ENCODE measurements at regions not wholly inside any gene's neighbourhood (a gene's known extent, or its start where the extent isn't known, plus 50 kb on each side); places are given as distances from the start of the nearest gene placed in this dataset.
"Not testable (repeated sequence)": the region's sequence is repeated elsewhere in the genome, so short reads cannot be mapped to it uniquely, and the experiment has no call there.

- DNase-seq = no peak
Measured at GRCh38 chr11:91100427-91100826, 877.6 kb upstream of the CHORDC1 start.

DNA sequence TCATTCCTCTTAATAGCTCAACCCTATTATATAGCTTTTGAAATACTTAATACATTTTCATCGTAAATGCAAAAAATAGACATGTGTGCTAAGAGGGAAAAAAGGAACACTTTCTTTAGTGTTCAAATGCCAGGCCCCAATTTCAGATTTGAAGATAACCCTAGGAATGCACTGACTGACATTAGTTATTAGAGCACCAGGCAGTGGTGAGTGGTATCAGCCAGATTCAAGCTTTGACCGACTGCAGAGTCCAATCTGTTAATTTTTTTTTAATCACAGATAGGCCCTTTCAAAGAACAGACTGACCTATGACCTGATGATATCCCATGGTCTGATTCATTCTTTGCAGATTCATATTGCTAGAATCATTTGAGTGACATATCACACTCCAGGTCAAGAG is 874.2 kb upstream of the CHORDC1 start:
- DNase-seq = no peak

- DNase-seq = no peak
Measured at GRCh38 chr11:91093141-91093540, 870.3 kb upstream of the CHORDC1 start.

DNA sequence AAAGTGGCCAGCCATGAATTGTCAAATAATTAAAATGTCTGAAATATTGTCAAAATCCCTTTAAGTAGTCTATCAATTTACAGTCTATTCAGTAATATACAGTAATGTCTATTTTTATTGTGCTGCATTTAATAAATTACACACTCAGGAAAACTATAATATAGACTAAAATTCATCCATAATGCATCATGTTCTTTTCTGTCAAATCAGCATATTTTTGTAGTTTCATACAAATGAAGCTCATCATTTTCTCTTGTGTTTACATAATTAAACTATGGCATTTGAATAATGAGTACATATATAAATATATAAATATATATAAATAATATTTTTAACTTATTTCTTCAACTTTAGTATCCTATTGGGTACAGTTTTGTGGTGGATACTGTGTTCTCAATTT is 868.7 kb upstream of the CHORDC1 start:
- DNase-seq = no peak

DNA sequence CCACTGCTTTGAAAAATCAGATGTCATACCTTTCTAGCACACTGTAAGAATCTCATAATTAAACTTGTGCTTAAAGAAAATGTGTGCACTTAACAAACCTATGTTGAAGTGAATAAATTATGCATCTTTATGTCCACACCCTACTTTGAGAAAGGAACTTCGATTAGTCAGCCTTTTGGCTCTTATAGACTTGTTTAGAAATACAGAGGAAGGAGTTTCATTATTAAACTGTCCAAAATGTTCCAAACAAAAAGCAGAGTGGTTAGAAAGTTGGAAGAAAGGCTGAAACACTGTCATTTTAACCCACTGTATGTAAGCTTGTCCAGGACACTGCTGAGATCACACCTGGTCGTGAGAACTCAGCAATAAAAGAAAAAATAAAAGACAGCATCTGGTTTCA is 863.2 kb upstream of the CHORDC1 start:
- no peak for DNase-seq

DNA sequence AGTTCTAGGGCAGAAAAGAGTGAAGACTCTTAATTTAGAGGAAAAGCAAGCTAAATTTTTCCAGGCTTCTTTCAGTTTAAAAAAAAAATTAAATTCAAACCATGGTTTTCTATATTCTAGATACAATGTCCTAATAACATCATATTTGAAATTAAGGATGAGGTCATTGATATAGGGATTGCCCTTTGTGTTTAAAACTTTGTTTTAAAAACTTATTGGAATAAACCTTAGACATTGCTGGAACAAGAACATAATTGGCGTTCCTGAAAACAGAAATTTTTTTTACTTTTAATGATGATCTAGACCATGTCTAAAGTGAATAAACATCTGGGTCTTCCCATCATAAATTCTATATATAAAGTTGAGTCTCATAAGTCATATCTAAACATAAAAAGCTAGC is 859.4 kb upstream of the CHORDC1 start:
- no peak for DNase-seq

- peak in 2 of 3 donors; percentile 20 for DNase-seq
Measured at GRCh38 chr11:91081440-91082043, 858.7 kb upstream of the CHORDC1 start.

- DNase-seq = peak in 2 of 3 donors; percentile 29 to 41
Measured at GRCh38 chr11:91078221-91078620, 855.4 kb upstream of the CHORDC1 start.

GRCh38 chr11:91075032-91075695 is 852.3 kb upstream of the CHORDC1 start:
- no peak for DNase-seq

DNA sequence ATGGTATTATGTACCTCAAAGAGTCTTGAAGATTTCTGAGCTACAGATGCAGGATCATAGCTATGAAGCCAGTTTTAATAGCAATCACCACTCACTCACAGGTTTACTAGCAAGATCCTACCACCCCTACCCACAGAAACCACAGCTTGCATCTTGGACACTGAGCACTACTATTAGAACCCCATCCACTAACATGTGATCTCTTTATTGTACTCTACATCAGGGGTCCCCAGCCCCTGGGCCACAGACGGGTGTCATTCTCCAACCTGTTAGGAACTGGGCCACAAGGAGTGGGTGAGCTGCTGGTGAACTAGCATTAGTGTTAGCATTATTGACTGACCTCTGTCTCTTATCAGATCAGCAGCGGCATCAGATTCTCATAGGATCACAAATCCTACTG is 844.8 kb upstream of the CHORDC1 start:
- no peak for DNase-seq

GRCh38 chr11:91066456-91067047 is 843.7 kb upstream of the CHORDC1 start:
- no peak for DNase-seq

GRCh38 chr11:91063399-91063798 is 840.5 kb upstream of the CHORDC1 start:
- not testable (repeated sequence) for DNase-seq

- DNase-seq = no peak
Measured at GRCh38 chr11:91047882-91048281, 825.0 kb upstream of the CHORDC1 start.

DNA sequence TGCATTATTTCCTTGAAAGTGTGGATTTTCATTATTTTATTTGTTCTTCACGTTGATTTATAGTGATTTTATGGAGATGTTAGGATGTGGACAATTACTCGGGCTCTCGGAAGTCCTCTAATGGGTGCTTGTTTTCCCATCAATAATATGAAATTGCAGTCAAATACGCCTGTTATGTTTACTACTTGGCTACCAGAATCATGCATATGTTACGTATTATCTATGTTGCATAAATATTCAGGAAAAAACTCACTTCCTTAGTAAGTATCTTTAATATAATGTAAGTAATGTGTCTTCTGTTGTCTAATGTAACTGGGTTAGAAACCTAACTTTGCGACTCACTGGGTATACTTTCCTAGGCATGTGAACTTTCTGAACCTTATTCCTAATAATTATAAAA is 823.4 kb upstream of the CHORDC1 start:
- DNase-seq = no peak

GRCh38 chr11:91041626-91042025 is 818.8 kb upstream of the CHORDC1 start:
- DNase-seq = no peak

DNA sequence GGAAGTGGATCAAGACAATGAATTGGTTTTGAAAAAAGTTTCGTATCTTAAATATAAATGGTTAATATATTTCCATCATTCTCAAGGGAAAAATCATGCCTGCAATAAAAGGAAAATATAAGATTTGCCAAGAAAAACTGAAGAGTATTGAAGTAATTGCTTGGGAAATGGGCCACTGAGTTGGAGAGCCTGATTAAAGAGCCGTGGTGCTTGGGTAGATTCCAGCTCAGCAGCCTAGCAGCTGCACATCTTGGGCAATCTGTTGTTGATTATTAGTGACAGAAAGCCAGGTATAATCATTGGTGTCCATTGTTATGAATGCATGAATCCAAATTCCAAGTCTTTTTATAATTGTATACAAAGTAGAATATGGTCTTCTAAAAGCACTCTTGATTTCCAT is 800.9 kb upstream of the CHORDC1 start:
- DNase-seq = no peak

GRCh38 chr11:91011503-91011902 is 788.7 kb upstream of the CHORDC1 start:
- DNase-seq = no peak

DNA sequence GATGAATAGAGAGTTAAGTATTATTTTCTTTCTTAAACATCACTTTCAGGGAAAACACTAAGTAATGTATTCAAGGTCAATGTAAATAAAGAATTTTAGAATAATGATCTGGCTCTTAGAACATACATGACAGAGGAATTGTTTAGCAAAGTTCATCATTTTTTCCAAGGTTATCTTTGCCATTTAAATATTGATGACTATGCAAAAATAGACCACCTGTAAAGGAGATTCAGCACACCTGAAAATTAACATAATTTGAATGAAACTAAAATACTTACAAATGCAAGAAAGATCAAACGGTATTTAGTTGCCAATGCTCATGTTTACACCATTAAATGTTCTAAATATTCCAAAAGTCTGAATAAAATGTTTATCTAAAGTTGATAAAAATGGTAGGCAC is 782.6 kb upstream of the CHORDC1 start:
- no peak for DNase-seq

DNA sequence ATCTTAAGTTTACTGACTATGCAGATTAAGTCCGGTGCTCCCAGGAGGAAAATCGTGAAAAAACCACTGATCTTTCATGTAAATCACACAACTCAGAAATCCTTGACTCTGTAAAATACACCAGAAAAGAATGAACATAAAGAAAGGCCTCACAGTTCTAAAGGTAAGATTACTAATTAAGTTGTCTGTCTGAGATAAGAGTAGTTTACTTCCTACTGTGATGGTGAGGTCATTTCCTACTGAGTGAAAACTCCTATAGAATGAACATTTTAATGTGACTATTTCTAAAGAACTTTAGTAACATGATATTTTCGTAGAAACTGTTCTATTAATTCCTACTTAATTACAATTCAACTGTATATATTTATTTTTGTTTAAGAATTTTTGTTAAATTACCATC is 774.4 kb upstream of the CHORDC1 start:
- no peak for DNase-seq

DNA sequence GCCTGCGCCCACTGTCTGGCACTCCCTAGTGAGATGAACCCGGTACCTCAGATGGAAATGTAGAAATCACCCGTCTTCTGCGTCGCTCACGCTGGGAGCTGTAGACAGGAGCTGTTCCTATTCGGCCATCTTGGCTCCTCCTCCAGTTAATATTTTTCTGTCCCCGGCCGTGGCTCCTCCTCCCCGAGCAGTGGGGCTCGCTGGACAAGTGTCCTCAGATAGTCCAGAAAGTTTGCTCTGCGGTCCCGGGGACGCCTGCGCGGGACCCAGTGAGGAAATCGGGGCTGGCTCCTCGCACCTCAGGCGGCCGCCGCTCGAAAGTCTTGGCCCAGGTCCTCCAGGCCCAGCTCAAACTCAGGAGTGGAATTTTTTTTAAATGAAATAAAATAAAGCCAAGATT is 749.3 kb upstream of the CHORDC1 start:
- DNase-seq = not testable (repeated sequence)

DNA sequence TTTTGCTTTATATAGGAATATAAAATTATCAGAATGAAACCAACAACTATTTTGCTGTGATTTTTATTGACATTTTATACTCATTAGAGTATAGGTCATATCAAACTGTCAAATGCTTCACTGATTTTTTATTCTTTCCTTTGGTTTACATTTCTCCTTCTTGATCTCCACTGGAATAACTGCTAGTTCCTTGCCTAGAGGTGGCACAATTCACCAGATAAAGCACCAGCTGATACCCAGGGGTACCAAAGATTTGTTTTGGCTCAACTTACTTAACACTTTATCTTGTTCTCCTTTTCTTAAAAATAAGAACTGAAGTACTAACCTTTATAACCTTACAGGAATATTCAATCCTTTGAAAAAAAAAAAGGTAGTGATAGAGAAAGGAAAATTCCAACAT is 725.1 kb upstream of the CHORDC1 start:
- no peak for DNase-seq

DNA sequence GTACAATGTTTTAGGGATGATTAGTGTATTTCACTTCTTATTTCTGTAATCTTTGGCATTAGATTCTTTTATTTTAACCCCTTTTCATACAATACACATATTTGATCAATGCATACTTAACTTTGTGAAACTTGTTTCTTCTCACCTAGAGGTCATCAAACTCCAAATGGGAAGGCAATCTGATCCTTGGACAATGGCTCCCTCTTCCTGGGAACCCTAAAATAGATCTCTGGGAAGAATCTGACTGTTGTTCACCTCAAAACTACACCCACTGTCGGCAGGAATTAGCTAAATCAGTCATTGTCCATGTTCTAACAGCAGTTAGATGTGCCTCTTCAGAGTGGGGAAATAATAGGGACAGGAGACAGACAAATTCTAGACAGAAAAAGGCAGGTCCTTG is 707.4 kb upstream of the CHORDC1 start:
- no peak for DNase-seq

DNA sequence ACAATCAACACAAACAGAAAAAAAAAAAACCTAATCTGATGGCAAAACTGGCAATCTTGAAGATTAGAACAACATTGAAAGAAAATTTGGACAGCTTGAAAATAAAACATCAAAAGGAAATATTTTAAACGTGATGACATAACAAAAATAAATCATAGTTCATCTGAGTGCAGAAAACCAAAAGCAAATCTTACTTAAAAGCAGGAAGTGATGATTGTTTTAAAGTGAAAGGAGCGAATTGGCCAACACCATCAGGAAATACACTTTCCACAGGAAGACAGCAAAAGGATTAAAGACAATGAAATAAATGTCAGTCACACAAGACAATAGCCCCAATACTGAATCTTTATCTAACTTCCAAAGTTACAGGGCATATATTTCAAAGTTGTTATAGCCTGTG is 696.5 kb upstream of the CHORDC1 start:
- no peak for DNase-seq

DNA sequence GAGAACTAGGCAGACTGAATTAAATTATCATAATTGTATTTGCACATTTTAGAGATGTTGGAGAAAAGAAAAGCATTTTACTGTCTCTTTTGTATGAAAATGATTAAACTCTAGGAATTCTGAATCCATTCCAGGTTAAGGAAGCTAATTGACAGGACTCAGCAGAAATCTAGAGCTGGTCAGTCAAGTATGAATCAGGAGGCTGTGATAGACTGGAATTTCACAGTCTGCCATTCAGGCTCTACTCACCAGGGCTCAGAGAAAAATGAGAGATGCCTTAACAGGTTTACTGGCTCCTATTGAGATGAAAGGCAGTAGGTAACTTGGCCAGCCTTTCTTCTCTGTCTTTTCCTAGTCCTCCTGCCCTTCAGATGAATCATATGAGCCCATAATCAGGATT is 693.9 kb upstream of the CHORDC1 start:
- DNase-seq = no peak
